HG02884 (cell line): ENCODE measurements at regions not wholly inside any gene's neighbourhood (a gene's known extent, or its start where the extent isn't known, plus 50 kb on each side); places are given as distances from the start of the nearest gene placed in this dataset.

ENCODE experiments used
- ATAC-seq: cut with Tn5 transposase; IDR thresholded peaks from one replicate; pipeline ENCODE4 v1.9.1; 2021; ENCODE audit warnings: mild to moderate bottlenecking, moderate library complexity; ENCODE audit not compliant: unreplicated experiment

DNA sequence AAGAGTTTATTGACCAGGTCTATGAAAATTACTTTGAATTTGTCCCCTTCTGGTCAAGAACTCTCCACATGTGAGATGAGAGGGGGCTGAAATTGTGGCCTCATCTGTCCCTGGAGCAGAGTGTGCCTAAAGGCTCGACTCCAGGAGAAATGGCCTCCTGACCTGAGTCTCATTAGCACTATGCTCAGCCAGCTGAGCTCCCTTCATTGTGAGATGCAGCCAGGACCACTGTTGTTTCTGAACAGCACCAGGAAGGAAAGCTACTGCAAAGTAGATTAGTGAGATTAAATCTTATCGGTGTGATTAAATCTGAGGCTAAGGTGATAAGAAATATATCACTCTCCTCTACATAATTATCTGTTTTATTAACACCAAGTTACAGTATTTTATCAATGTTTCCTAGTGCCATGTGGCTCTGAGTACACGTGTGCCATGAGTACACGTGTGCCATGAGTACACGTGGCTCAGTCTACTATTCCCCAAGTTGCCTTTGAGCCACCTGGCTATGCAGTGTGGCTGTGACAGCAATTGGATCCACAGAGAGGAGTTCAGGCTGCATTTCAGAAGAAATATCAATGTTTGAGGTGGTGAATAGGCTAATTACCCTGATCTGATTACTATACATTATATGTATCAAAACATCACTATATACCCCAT lies 126.9 kb downstream of the IPMK start:
- no peak for ATAC-seq

- no peak for ATAC-seq
Observed at GRCh38 chr10:58140054-58140453, 127.6 kb downstream of the IPMK start.

GRCh38 chr10:58137813-58138212 lies 129.9 kb downstream of the IPMK start:
- ATAC-seq = no peak

DNA sequence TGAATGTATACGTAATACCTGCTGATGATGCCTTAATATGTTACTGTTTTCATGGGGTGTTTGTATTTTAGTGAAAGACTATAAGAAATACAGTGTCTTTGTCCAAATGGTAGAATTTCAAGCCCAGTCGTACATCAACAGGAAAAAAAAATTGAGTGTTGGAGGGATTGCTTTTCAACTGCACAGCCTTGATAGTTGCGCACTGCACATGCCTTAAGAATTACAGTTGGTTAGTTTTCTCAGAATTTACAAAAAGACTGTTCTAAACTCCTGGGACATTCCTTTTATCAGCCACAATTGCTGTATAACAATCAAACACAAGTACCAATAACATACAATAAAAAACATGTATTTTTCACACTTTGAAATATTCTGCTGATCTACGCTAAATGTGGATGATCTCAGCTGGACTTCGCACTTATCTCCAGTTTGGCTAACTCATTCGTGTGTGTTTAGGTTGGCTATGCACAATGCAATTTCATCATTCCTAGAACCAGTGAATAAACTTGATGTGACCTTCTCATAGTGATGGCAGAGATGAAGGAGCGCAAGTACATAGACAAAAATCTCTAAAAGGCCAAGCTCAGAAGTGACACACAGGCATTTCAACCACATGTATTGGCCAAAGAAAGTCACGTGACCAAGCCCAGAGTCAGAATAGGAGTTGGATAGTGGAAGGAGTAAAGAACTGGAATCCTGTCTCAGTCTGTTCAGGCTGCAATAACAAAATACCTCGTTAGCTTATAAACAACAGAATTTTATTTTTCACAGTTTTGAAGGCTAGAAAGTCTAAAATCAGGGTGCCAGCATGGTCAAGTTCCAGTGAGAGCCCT lies 152.3 kb downstream of the IPMK start:
- no peak for ATAC-seq

DNA sequence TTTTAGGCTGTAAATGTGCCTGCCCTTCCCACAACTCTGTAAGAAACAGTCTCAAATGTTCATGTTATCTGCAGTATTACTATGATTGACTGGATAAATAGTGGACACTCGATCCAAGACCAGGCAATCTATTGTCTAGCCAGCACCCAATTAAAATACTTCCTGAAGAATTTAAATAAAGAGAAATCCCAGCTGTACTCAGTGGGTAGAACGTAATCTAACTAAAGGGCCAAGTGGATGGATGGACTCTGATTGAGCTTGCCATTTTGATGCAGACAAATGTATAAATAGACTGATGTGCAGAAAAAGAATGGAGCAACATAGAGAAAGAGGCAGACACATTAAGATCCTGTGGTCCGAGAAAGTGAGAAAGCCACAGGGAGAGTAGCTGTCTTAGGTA lies 158.0 kb downstream of the IPMK start:
- no peak for ATAC-seq

GRCh38 chr10:58107506-58107905 lies 160.2 kb downstream of the IPMK start:
- no peak for ATAC-seq

DNA sequence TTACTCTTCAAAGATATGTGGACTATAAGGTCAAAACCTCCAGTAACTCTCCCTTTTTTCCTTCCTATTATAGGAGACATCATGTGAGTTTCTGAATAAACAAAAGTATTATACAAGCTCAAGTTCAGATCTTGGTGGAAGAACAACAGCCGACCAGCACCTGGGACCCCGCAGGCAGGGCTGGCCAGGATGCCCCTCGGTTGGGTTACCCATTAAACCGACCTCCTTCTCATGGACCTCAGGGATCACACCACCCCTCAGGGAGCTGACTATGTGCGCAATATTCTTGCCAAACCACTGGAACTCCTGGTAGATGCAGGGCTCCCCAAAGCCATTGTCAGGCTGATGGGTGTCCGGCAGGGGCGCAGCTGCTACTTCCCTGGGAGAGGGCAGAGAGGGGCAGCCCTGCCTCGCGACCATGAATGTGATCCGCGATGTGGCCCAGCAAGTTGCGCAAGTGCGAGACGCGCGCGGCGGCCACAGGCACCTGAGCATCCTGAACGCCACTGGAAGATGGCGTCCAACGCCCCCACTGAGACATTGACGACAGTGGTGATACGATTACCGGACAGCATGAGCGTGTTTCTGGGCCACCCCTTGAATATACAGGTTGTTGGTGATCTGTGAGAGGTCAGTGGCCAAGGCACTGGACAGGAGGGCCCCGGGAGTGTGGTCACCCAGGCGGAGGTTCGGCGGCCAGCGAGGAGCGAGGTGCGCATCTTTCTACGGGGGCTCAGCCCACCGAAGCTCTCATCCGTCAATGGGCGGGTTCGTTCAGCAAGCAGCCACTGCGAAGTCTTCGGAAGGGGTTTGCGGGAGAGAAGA lies 161.3 kb downstream of the IPMK start:
- no peak for ATAC-seq

- ATAC-seq = no peak
Observed at GRCh38 chr10:58104351-58104751, 163.3 kb downstream of the IPMK start.

GRCh38 chr10:58102897-58103296 lies 164.8 kb downstream of the IPMK start:
- ATAC-seq = no peak

- ATAC-seq = no peak
Observed at GRCh38 chr10:58101682-58102081, 166.0 kb downstream of the IPMK start.

DNA sequence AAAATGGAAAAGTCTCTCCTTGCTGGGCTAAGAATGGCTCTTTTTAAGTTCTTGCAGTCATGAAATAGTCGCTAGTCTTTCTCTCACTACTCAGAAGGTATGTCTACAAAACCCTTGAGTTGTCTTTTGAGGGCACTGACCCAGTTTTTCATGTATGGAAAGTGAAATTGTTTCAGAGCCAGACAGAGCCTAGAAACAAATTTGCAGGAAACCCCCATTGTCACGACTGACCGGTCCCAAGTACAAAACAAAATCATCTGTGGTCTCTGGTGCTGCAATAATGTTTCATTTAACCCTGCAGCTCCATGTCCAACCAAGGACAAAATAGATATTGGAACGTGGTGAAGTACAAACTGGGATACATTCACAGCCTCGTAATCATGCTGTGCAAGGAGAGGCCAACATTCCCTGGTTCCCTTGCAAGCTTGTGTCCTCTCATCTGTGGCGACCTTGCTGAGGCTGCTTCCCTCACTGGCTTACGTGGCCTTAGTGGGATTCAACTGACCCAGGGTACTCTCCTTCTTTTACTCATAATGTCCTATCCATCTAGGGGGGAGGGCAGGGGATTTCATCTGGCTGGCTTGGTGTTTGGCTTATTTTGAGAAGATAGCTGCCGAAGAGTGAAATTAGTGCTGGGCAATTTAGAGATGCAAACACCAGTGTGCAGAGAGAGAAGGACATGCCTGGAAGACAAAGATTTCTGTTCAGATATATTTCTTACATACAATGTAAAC lies 172.5 kb downstream of the IPMK start:
- no peak for ATAC-seq

- ATAC-seq = no peak
Observed at GRCh38 chr10:58091886-58092285, 175.8 kb downstream of the IPMK start.

- ATAC-seq = no peak
Observed at GRCh38 chr10:58089739-58090138, 178.0 kb downstream of the IPMK start.

DNA sequence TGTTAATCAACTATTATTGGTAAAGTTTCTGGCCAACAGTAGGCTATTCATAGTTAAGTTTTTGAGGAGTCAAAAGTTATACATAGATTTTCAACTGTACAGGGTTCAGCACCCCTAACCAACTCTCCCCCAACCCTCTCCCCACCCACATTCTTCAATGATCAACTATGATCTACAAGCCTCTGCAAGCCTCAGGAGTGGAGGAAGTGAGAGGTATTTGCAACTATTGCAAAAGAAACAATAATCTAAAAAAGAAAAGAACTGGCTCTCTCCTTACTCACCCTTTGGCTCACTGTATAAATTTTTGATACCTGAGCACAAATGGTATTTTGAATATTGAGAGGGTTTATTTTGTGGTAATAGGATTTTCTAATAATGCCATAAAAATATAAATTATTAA lies 179.8 kb downstream of the IPMK start:
- no peak for ATAC-seq

- ATAC-seq = no peak
Observed at GRCh38 chr10:58086763-58087150, 180.9 kb downstream of the IPMK start.

GRCh38 chr10:58086144-58086762 lies 181.4 kb downstream of the IPMK start:
- no peak for ATAC-seq

DNA sequence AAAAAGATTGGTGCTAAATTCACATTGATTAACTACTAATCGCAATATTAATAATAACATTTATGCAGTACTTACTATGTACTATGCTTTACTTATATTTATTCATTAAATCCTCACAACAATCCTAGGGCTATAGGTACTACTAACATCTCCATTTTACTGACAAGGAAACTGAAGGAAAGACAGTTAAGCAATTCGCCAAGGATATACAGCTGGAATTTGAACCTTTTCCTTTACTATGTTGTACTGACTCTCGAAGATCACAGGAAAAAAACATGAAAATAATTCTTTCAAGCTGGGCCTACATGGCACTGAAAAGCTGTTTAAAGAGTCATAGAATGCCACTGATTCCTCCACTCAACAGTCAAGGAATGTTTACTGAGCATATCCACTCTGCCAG lies 185.4 kb downstream of the IPMK start:
- ATAC-seq = no peak

DNA sequence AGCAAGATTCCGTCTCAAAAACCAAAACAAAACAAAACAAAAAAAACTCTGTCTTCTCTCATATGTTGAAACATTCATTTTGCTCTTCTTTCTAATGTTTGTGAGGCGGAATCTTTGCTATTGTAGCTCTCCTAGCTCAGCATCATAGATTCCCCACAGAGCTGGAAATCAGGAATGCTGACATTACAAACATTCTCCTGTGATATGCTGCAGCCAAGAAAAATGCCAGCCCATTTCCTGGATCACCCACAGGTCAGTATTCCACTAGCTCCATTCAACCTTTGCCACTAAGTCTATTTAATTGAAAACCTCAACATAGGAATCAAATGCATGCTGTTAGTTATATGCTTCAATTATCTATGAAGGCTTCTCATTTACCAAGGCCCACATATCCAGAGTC lies 186.3 kb downstream of the IPMK start:
- no peak for ATAC-seq

- no peak for ATAC-seq
Observed at GRCh38 chr10:58079461-58079860, 188.2 kb downstream of the IPMK start.

DNA sequence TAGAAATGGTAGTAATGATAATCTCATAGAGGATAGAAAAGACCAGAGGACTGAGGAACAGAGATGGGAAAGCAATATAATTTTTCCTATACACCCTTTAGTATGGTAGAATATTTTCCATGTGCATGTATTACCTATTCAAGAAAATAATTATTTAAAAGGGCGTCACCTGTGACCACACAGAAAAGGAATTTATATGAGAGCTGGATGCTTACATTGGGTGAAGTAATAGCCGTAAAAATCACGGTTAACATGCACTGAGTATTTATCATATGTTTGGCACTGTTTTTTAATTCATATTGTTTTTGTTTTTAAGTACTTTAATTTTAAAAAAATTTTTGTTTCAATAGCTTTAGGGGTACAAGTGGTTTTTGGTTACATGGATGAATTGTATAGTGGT lies 195.1 kb downstream of the IPMK start:
- ATAC-seq = no peak

DNA sequence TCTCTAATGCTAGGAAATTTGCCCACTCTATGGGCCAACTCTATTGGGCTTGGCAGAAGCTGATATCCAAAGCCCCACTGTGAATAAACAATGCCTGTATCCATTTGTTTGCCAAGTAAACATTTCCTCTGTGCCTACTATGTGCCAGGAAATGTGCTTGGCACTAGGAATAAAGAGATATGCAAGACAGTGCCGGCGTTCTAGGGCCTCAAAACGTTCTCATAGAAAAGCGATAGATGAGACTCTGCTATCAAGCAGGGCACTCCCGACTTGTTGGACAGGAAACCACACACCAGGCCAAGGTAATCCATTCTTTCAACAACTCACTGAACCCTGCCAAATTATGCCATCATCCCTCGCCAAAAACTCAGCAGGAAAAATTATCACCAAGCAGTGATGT lies 196.7 kb downstream of the IPMK start:
- no peak for ATAC-seq
